Kidney tubule cell (primary cell): ENCODE measurements at regions not wholly inside any gene's neighbourhood (a gene's known extent, or its start where the extent isn't known, plus 50 kb on each side); places are given as distances from the start of the nearest gene placed in this dataset.
"Not testable (repeated sequence)": the region's sequence is repeated elsewhere in the genome, so short reads cannot be mapped to it uniquely, and the experiment has no call there.

ENCODE experiments used
- DNase-seq: peaks from one replicate; pipeline ENCODE4 v3.0.0-alpha.2; 2018; ENCODE audit warnings: low spot score

- no peak for DNase-seq
Observed at GRCh38 chr5:39650008-39650762, 225.4 kb upstream of the DAB2 start.

- peak; percentile 90 for DNase-seq
Observed at GRCh38 chr5:39648848-39649227, 224.1 kb upstream of the DAB2 start.

GRCh38 chr5:39648085-39648847 lies 223.5 kb upstream of the DAB2 start:
- no peak for DNase-seq

GRCh38 chr5:39640552-39640951 lies 215.8 kb upstream of the DAB2 start:
- DNase-seq = no peak

GRCh38 chr5:39639618-39640089 lies 214.9 kb upstream of the DAB2 start:
- peak; percentile 17 for DNase-seq

- peak; percentile 26 for DNase-seq
Observed at GRCh38 chr5:39638813-39639212, 214.0 kb upstream of the DAB2 start.

GRCh38 chr5:39633057-39633456 lies 208.3 kb upstream of the DAB2 start:
- DNase-seq = no peak

GRCh38 chr5:39631958-39632357 lies 207.2 kb upstream of the DAB2 start:
- DNase-seq = no peak

- no peak for DNase-seq
Observed at GRCh38 chr5:39629946-39630345, 205.2 kb upstream of the DAB2 start.

GRCh38 chr5:39628348-39628747 lies 203.6 kb upstream of the DAB2 start:
- DNase-seq = no peak

- no peak for DNase-seq
Observed at GRCh38 chr5:39624890-39625289, 200.1 kb upstream of the DAB2 start.

- peak; percentile 78 for DNase-seq
Observed at GRCh38 chr5:39624268-39624886, 199.6 kb upstream of the DAB2 start.

- DNase-seq = peak; percentile 71
Observed at GRCh38 chr5:39623291-39623865, 198.6 kb upstream of the DAB2 start.

- DNase-seq = no peak
Observed at GRCh38 chr5:39622281-39622680, 197.5 kb upstream of the DAB2 start.

- no peak for DNase-seq
Observed at GRCh38 chr5:39619168-39619818, 194.5 kb upstream of the DAB2 start.

GRCh38 chr5:39618391-39618790 lies 193.6 kb upstream of the DAB2 start:
- DNase-seq = no peak

GRCh38 chr5:39616131-39616530 lies 191.4 kb upstream of the DAB2 start:
- no peak for DNase-seq

- not testable (repeated sequence) for DNase-seq
Observed at GRCh38 chr5:39611076-39611475, 186.3 kb upstream of the DAB2 start.

GRCh38 chr5:39608024-39608423 lies 183.2 kb upstream of the DAB2 start:
- peak; percentile 54 for DNase-seq

- DNase-seq = no peak
Observed at GRCh38 chr5:39606591-39606990, 181.8 kb upstream of the DAB2 start.

- peak; percentile 37 for DNase-seq
Observed at GRCh38 chr5:39605588-39606575, 181.1 kb upstream of the DAB2 start.
